ENCODE measurements at regions not wholly inside any gene's neighbourhood (a gene's known extent, or its start where the extent isn't known, plus 50 kb on each side); places are given as distances from the start of the nearest gene placed in this dataset.
A peak's percentile ranks its signal among the peaks of the same experiment; 100 is the strongest.

- Histone ChIP-seq H3K27ac (peak overlapping the region in 4 of 8 donors; percentile 23 to 89 (median 55)), H3K4me3 (no peak overlapping the region), H3K36me3 (no peaks in the 10 kb centered on the region), H3K27me3 (replicated peaks in 1 of 7) (no peaks in the 10 kb centered on the region), H3K9me3 (no peaks in the 10 kb centered on the region), H3K4me1 (peaks cover 0 to 29% (median 3%) of the 10 kb centered on the region in 6 donors)
- intact Hi-C loops (cut with DNase I; ENCODE audit: low total_unique reads), result no loop called here
- TF ChIP-seq POLR2A (IDR thresholded peaks at IDR 0.05) (no peak), POLR2AphosphoS5 (IDR thresholded peaks at IDR 0.05) (no peak)
- TF ChIP-seq, protein P1, sequence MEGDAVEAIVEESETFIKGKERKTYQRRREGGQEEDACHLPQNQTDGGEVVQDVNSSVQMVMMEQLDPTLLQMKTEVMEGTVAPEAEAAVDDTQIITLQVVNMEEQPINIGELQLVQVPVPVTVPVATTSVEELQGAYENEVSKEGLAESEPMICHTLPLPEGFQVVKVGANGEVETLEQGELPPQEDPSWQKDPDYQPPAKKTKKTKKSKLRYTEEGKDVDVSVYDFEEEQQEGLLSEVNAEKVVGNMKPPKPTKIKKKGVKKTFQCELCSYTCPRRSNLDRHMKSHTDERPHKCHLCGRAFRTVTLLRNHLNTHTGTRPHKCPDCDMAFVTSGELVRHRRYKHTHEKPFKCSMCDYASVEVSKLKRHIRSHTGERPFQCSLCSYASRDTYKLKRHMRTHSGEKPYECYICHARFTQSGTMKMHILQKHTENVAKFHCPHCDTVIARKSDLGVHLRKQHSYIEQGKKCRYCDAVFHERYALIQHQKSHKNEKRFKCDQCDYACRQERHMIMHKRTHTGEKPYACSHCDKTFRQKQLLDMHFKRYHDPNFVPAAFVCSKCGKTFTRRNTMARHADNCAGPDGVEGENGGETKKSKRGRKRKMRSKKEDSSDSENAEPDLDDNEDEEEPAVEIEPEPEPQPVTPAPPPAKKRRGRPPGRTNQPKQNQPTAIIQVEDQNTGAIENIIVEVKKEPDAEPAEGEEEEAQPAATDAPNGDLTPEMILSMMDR (IDR thresholded peaks at IDR 0.05 in 8 of 11, conservative IDR thresholded peaks at IDR 0.05 in 3 of 11), result no peak
- no peak for DNase-seq
- 12 to 49% (median 26%) methylated on average over 1 of the region's 1 CpG for WGBS, 5 donors
Observed at GRCh38 chr4:10183462-10183861, 66.9 kb upstream of the WDR1 start.

- no peaks in the 10 kb centered on the region for H3K36me3 ChIP-seq
- H3K4me1 ChIP-seq, result peaks cover 0 to 29% (median 3%) of the 10 kb centered on the region in 6 donors
- intact Hi-C loops (cut with DNase I; ENCODE audit: low total_unique reads), result no loop called here
- 69 to 86% (median 72%) methylated on average over 6 of the region's 6 CpGs for WGBS, 5 donors
- no peaks in the 10 kb centered on the region for H3K9me3 ChIP-seq
- no peak overlapping the region for H3K4me3 ChIP-seq
- H3K27ac ChIP-seq, result peak overlapping the region in 4 of 8 donors; percentile 23 to 89 (median 70)
- no peak for DNase-seq
- H3K27me3 ChIP-seq (replicated peaks in 1 of 7), result no peaks in the 10 kb centered on the region
- TF ChIP-seq, protein P1 (IDR thresholded peaks at IDR 0.05 in 8 of 11, conservative IDR thresholded peaks at IDR 0.05 in 3 of 11), result no peak
- TF ChIP-seq POLR2A (IDR thresholded peaks at IDR 0.05) (no peak), POLR2AphosphoS5 (IDR thresholded peaks at IDR 0.05) (no peak)
Observed at GRCh38 chr4:10182446-10183424, 66.1 kb upstream of the WDR1 start.

DNA sequence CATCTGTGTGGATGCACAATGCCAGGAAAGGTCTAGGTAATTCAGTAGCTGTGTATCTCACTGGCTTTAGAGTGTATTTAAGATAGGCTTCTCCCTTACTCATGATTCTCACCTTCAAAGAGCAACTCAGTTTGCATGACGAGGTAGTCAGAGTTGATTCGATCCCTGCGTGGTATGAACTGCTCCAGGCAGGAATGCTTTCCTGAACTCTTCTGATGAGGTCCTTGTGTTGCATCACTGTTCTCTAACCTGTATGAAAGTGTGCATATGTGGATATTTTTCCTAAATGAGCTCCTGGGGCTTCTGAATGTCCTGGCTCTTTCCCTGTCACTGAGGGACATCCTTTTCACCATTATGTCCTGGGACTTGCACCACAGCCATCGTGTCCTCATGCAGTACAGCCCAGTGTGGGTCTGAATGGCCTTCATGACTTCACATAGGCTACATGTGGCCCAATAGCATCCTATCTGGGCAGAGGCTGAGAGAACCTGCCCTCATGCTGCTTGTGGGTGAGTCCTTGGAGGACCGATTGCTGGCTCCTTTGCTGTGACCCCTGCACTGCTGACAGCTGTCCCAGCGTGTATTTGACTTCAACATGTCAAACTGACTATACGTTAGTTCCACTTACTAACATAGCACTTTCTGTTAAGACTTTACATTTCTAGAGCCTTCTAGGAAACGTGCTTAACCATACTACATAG is 65.3 kb upstream of the WDR1 start:
- WGBS, 5 donors, result 85 to 94% (median 87%) methylated on average over 8 of the region's 8 CpGs
- TF ChIP-seq POLR2AphosphoS5 (IDR thresholded peaks at IDR 0.05), result no peak
- TF ChIP-seq POLR2A (IDR thresholded peaks at IDR 0.05), result no peak
- TF ChIP-seq, protein P1 (IDR thresholded peaks at IDR 0.05 in 8 of 11, conservative IDR thresholded peaks at IDR 0.05 in 3 of 11), result no peak
- peak overlapping the region in 7 of 8 donors; percentile 50 to 89 (median 70) for H3K27ac ChIP-seq
- H3K4me1 ChIP-seq, result peaks cover 0 to 29% (median 3%) of the 10 kb centered on the region in 6 donors
- intact Hi-C loops (cut with DNase I; ENCODE audit: low total_unique reads), result no loop called here
- no peaks in the 10 kb centered on the region for H3K36me3 ChIP-seq
- H3K9me3 ChIP-seq, result no peaks in the 10 kb centered on the region
- no peaks in the 10 kb centered on the region for H3K27me3 ChIP-seq (replicated peaks in 1 of 7)
- DNase-seq, result no peak
- peak overlapping the region in 1 of 8 donors; percentile 21 for H3K4me3 ChIP-seq

Data from spleen (tissue), 11 donors.